Mesodermal cell (in vitro differentiated cells): ENCODE measurements at regions not wholly inside any gene's neighbourhood (a gene's known extent, or its start where the extent isn't known, plus 50 kb on each side); places are given as distances from the start of the nearest gene placed in this dataset.

Source experiments
- H3K27ac ChIP-seq: 2 replicates; pipeline ENCODE4 v1.7.0; 2013; ENCODE audit warnings: mild to moderate bottlenecking, low read depth, low read length, moderate library complexity; ENCODE audit not compliant: severe bottlenecking
- H3K36me3 ChIP-seq: 2 replicates; pipeline ENCODE4 v1.7.1; 2013; ENCODE audit warnings: mild to moderate bottlenecking, low read length, moderate library complexity; ENCODE audit not compliant: control insufficient read depth, insufficient read depth
- H3K4me1 ChIP-seq: one replicate; pipeline ENCODE4 v1.7.1; 2013; ENCODE audit warnings: mild to moderate bottlenecking, low read length; ENCODE audit not compliant: insufficient read depth, control insufficient read depth, poor library complexity, severe bottlenecking
- H3K4me3 ChIP-seq: 2 replicates; pipeline ENCODE4 v1.7.0; 2013; ENCODE audit warnings: low read length, control low read depth, mild to moderate bottlenecking; ENCODE audit not compliant: insufficient read depth, poor library complexity, severe bottlenecking; ENCODE audit errors: extremely low read depth
- H3K9me3 ChIP-seq: 2 replicates; pipeline ENCODE4 v1.7.1; 2013; ENCODE audit warnings: mild to moderate bottlenecking, low read length, moderate library complexity; ENCODE audit not compliant: control insufficient read depth
- WGBS, 2 experiments: methylation state at CpG; one replicate each; pipeline ENCODE4 v1.1.5; 2013; ENCODE audit warnings: missing lambda C conversion rate in 2 of 2; ENCODE audit not compliant: insufficient coverage in 2 of 2; 5-methylcytosine and 5-hydroxymethylcytosine counted together

DNA sequence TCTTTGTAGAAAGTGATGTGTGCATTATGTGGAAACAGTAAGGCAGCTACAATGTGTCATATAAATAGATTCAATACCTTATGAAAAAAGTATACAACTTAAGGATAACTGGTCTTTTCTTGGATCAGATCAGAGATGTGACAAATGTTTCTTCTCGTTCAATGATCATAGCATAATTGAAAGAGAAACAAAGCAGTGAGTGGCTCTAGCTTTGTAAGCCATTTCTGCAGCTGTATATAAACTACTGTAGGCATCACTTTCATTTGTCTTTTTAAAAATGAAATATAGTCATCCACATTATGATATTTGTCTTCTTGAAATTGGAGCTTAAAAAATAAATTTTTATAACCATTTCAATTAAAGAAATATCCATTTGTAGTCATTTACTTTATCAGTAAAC is 63.8 kb upstream of the LMO3 start:
- Histone ChIP-seq H3K27ac (no peak overlapping the region), H3K36me3 (no peaks in the 10 kb centered on the region), H3K4me1 (no peaks in the 10 kb centered on the region), H3K4me3 (no peak overlapping the region), H3K9me3 (no peaks in the 10 kb centered on the region)
- WGBS, 2 experiments = 88 to 100% methylated on average over 1 of the region's 1 CpG

GRCh38 chr12:16668198-16668597 is 62.2 kb upstream of the LMO3 start:
- no peak overlapping the region for H3K27ac ChIP-seq
- no peaks in the 10 kb centered on the region for H3K4me1 ChIP-seq
- 83 to 90% methylated on average over 2 of the region's 2 CpGs for WGBS, 2 experiments
- no peak overlapping the region for H3K4me3 ChIP-seq
- H3K36me3 ChIP-seq = no peaks in the 10 kb centered on the region
- H3K9me3 ChIP-seq = no peaks in the 10 kb centered on the region

GRCh38 chr12:16658699-16659098 is 52.7 kb upstream of the LMO3 start:
- H3K4me1 ChIP-seq = no peaks in the 10 kb centered on the region
- peaks cover 3% of the 10 kb centered on the region for H3K9me3 ChIP-seq
- H3K27ac ChIP-seq = no peak overlapping the region
- no peaks in the 10 kb centered on the region for H3K36me3 ChIP-seq
- WGBS, 2 experiments = 75% methylated on average over 1 of the region's 1 CpG; no CpG with 5 or more reads in 1 of the 2 experiments
- no peak overlapping the region for H3K4me3 ChIP-seq
